GM18868 (cell line): ENCODE measurements at regions not wholly inside any gene's neighbourhood (a gene's known extent, or its start where the extent isn't known, plus 50 kb on each side); places are given as distances from the start of the nearest gene placed in this dataset.
"Not testable (repeated sequence)": the region's sequence is repeated elsewhere in the genome, so short reads cannot be mapped to it uniquely, and the experiment has no call there.

Source experiments
- ATAC-seq: cut with Tn5 transposase; IDR thresholded peaks from one replicate; pipeline ENCODE4 v1.9.1; 2021; ENCODE audit warnings: mild to moderate bottlenecking, moderate library complexity; ENCODE audit not compliant: unreplicated experiment

DNA sequence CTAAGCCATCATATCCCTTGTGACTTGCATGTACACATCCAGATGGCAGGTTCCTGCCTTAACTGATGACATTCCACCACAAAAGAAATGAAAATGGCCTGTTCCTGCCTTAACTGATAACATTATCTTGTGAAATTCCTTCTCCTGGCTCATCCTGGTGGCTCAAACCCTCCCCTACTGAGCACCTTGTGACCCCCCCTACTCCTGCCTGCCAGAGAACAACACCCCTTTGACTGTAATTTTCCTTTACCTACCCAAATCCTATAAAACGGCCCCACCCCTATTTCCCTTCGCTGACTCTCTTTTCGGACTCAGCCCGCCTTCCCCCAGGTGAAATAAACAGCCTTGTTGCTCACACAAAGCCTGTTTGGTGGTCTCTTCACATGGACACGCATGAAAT lies 390.0 kb downstream of the TUSC1 start:
- ATAC-seq, result not testable (repeated sequence)

DNA sequence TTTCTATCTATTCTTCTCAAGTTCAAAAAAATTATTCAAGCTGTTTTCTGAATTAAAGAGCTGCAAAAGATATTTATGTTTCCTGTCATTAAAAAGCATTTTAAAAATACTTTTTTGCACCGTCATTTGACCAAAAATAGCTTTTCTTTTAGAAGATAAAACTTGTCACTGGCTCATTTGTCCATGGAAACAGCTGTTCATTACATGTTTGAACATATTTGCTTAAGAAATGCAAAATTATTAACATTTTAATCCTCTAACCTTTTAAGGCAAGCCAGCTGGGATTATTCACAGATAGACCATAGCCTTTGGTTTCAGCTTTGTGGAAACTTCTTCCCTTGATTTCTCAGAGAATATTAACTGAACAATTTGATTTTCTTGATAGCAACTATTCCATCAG lies 393.9 kb downstream of the TUSC1 start:
- ATAC-seq, result no peak

DNA sequence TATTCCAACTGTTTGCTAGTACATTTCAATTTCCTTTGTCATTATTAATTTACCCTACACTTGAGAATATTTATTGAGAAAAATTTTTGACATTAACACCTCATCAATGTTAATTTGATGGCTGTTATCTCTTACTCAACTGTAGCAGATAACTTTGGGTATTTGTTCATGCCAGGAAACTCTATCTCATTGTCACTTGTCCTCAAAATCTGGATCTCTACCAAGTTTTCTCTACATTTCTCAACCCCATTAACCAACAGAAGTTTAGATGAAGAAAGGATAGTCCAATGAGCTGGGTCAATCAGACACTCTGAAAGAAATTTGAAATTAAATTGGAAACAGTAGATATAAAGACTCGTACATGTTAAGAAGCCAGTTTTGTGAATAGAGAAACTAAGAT lies 395.3 kb downstream of the TUSC1 start:
- no peak for ATAC-seq

DNA sequence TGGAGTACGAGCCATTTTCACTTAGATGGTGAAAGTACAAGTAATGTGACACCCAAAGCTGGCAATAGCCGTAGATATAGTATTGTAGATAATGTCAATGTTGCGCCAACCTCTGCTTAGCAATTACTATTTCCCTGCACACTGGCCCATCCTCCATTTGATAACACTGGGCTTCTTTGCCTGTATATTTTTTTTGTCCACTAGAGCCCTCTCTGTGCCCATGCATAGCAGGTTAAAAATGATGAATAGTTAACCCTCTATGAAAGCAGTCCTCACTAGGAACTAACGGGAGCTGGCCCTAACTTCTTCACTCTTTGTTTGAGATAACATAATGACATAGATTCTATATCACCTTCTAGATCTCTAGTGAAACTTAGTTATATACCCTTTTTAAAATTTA lies 416.8 kb downstream of the TUSC1 start:
- ATAC-seq, result no peak

DNA sequence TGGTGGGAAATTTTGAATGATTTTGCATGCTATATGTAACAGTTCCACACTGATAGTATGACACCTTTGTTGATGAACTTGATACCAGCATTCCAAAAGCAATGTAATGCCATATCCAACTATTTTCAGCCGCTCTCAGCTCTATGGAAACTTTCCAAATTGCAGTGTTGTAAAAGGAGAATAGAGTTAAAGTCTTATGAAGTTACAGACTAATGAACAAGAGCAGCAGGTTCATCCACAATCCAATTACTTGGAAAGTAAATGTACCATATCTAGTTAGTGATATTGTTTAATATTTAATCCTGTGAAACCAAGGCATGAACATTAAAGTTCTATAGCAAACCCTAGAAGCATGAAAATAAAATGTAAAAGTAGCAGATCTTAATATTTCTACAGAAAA lies 418.2 kb downstream of the TUSC1 start:
- no peak for ATAC-seq

DNA sequence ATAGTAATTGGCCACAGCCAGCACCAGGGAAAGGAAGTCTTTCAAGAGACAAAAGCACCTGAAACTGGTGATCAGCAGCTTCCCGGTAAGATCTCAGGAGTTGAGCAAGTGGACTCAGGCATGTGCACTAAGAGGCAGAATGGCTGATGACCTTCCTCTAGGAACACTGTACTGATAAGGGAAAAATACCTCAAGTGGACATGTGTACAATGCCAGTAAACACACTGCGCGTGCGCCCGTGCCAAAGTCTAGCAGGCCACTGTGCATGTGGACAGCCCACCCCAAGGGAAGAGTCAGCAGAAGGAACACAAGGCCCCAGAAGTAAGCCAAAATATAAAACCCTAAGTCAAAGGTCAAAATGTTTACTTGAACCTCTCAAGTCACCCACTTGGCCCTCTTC lies 423.0 kb downstream of the TUSC1 start:
- no peak for ATAC-seq

DNA sequence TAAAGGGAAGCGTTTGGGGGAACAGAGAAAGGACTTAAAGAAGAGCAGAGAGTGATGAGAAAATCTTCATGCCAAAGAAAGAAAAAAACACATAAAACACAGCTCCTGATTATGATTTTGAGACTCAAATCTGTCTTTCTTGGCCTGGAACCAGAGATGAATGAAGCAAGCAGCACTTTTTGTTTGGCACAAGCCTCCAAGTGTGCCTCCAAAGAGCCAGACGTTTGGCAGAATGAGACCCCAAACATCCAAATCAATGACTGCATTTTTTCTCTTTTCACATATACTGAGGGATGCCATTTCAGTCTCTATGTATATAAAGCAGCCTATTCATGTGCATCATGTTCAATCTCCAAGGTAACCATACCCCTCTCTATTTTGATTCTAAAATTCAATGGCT lies 424.2 kb downstream of the TUSC1 start:
- ATAC-seq, result no peak

DNA sequence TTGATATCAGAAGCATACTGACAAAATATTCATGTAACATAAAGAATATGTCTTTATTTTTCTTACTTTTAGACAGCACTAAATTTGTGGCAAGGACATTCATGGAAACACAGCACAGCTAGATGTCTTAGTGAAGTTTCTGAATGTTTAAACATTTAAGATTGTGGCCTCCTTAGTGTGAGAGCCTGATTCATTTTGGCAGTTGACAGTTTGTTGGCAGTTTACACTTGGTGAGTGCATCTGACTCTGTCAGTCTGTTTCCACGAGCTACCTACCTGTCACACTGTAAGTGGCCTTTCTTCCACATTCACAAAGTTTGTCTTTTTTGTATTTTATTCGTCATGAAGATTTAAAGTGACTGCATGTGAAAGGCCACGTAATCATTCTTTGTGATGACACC lies 436.8 kb downstream of the TUSC1 start:
- no peak for ATAC-seq

DNA sequence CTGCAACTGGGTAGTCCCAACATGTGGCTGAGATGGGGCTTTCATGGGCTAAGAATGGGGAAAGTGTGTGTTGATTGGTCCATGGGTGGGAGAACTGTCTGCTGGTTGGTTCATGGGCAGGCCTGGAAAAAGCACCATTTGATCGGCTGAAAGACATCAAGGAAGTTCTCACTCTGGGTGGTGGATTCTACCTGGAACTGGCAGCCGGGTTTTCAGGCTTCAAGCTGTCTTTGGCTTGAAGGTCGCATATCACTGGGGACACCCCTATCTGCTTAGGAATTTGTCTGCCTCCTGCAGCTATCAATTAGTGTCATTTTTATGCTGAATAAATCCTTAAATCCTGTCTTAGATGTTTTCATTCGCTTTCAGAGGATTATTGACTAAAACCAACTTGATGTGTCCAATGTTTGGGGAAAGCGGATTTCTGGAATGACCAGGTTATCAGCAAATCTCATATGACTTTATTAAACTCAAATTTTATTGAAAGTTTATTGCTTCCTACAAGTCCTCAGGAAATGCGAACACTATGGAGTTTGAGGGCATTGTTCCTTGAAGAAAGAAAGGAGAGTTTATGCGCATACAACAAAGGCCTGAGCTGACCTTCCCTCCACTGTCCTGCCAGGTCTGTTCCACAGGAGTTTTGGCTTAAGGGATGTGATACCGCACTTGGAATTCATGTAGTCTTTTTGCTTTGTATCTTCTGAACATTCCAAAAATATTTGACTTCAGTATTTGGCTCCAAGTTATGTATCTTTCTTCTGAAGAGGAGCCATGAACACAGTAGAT lies 451.1 kb downstream of the TUSC1 start:
- no peak for ATAC-seq

DNA sequence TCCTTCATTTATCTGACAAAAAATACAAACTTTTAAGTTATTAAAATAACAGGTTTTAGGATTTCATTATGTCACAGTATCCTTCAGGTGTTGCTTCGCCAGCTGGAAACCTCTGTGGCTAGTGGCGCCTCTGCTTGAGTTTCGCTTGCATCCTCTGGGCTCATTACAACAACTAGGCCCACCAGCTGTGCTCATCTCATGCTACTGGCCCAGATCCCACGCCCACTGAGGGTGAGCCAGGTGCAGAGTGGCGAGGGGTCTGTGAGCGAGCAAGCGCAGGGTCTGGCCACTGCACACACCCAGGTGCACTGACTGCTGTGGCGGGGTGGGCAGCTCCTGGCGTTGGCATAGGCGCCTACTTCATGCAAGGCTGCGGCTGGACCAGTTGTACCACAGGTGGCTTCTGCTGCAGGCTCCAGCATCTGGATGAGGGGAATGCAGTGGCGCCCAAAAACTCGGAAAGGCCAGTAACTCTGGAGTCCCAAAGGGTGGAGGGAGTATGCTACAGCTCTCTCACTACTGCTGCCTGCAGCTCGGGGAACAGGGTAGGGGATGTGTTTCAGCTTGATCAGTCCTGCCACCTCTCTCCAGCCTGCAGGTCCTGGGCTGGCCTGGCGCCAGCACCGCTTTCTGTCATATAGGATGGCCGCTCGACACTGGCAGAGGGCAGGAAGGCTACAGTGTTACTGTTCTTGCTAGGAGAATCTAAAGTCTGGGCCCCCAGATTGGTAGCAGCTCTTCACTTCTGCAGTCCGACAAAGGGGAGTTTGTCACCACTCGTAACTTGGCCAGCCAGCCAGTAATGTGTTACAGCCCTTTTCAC lies 452.1 kb downstream of the TUSC1 start:
- ATAC-seq, result no peak

DNA sequence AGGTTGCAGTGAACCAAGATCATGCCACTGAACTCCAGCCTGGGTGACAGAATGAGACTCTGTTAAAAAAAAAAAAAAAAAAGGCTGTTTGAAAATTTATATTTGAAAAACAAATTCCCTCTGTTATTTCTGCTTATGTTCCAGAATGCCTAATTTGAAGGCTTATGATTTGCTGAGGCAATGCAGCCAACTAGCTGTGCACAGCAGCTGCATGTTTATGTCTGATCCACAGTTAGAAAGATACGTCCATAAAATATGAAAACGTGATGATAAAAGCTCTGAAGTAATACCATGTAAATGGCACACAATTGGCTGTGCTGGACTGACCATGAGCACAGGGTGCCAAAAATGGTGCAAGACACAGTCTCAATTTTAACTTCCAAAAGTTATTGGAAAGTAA lies 453.2 kb downstream of the TUSC1 start:
- ATAC-seq, result no peak

DNA sequence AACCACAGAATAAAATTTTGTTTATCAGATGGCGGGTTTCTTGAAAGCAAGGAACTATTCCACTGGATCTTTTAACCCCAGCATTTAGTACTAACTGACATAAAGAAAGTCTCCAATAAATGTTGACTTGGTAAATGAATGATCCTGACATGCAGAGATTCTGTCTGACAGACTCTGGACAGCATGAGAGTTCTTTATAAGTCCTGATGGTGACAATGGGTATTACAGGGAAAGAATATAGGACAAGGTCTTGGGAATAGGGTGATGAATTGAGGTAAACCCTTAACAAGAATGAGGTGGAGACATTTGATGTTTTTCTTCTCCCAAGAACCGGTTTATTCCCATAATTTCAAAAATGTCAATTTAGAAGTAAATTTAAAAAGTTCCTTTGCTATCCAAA lies 453.9 kb downstream of the TUSC1 start:
- ATAC-seq, result no peak

DNA sequence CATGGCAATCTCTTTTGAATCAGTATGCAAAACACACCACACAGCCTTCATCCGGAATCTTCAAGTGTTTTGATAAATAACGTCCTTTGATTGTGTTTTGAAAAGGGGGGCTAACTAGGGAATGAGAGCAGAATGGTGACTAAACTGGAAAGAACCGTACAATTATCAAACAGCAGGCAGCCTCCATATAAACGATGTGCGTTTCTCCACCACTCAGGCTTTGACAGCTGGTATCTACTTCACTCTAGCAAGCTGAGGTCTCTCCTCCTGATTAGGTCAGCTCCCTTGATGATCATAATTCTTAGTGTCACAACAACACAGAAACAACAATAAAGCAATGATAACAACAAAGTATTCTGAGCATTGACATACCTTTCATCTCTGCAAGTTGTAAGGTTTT lies 465.9 kb downstream of the TUSC1 start:
- ATAC-seq, result no peak

DNA sequence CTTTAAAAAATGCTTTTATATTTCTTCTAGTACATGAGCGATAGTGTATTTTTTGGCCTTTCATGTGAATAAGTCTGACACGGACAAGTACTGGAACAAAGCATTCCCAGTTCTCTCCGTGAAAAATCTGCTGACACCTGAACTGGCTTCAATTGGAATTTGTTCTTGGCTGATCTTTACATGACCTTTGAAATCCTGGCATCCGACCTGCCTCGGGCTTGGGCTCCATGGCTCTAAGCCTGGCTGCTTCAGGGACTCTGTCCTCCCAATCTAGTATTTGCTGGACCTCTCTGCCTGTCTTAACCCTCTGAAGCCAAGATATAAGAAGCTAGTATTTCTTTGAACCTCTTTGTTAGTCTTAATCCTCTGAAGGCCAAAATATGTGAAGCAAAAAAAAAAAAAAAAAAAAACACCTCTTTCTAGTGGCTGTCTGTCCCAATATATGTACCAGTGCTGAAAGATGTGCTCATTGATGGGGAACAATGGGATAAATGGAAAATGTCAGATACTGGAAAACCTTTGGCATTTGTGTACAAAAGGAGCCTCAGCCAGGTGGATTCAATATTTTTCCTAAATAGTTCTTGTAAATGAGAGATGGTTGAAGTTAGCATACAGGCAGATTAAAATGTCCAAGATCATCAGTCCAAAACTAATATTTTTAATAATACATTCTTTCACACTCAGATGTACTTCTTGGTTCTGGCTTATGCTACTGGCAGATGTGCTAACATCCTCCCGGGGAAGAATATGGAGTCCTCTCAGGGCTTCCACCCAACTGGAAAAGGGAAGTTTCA lies 470.6 kb downstream of the TUSC1 start:
- ATAC-seq, result no peak

DNA sequence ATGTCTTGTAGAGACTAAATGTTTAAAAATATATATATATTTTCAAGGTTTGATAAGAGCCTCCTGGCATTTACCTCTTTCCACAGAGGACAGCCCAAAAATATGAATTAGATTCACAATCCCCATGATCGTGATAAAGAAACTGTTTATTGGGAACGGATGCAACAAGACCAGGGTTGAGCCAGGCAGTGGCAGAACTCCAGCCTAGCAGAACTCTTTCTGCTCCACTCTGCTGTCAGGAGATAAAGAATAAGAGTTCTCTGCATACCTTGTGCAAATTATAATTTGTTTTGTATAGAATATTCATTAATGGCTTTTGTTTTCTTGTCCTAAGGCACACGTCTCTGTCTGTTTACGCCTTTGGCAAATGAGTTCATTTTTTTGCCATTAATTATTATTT lies 472.2 kb downstream of the TUSC1 start:
- ATAC-seq, result no peak

DNA sequence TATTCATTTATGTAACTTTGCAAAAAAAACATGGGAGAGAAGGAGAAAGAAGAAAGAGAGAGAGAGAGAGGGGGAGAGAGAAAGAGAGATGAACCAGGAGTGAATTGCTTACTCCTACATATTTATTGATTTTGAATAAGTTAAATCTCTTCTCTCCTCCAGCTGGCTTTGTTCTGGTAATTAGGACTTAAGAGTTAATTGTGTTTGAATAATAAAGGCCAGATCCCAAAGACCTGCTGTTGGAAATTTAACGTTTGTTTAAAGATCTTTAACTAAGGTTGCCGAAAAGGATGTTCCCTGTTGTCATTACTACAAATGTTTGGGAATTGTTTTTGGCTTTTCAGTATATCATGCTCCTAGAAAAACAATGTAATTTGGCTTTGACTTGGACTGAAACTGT lies 473.0 kb downstream of the TUSC1 start:
- ATAC-seq, result no peak

DNA sequence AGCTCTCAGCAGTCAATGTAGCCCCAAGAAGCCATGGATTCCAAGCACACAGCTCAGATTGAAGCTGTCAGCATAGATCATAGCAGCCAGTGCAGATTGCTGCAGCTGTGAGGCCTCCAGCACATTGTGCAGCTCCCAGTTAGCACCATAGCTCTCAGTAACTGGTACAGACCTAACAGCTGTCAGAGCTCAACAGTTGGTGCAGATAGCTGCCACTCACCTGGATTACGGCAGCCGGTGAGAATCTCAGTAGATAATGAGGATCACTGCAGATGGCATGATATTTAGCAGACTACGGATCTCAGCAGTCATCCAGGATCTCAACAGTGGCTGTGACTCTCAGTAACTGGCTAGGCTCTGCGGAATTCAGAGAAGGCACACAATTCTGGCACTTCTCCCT lies 500.4 kb downstream of the TUSC1 start:
- ATAC-seq, result no peak

DNA sequence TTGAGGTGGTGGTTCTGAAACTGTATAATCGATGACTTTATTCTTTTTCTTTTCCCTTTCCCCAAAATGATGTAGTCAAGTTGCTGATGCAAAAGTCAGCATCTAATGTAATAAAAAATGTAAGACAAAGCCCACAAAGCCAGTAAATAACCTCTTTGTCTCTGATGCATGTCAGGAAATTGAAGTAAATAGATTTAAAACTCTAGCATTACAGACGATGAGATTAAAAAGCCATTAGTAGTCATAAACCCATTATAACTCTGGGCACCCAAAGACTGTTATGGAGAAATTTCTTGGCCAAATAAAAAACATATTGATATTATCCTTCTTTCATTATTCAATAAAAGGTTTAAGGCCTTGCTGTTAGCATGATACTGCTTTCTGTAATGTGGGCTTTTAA lies 548.7 kb downstream of the TUSC1 start:
- ATAC-seq, result no peak

DNA sequence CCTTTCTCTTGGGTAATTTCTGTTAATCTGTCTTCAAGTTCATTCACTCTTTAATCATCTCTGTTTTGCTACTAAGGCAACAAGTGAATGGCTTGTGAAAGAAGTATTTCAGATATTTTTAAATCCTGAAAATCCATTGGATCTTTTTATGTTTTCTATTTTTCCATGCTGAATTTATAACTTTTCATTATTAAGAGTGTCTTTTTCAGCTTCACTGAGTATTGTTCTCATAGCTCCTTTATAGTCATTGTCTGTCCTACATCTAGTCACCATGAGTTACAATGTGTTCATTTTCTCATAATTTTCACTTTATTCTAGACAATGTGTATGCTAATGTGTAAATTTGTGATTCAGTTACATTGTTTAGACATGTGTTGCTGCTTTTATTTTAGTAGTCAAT lies 556.4 kb downstream of the TUSC1 start:
- ATAC-seq, result no peak

DNA sequence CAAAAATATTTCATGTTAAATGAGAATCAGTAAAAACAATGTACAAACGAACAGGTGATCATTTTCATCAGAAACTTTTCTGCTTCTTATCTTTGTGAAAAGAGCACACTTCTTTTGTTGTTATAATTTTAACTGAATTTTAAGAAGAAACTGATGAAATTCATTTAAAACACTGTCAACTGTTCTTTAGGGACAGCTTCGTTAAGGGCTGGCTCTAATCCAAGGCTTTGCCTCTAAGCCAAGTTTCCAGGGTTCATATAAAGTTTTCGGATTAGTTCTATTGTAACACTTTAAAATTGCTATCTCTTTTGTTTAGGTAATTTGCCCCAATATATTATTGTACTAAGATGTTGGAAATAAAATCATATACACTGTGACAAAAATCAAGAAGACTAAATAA lies 559.2 kb downstream of the TUSC1 start:
- ATAC-seq, result no peak

DNA sequence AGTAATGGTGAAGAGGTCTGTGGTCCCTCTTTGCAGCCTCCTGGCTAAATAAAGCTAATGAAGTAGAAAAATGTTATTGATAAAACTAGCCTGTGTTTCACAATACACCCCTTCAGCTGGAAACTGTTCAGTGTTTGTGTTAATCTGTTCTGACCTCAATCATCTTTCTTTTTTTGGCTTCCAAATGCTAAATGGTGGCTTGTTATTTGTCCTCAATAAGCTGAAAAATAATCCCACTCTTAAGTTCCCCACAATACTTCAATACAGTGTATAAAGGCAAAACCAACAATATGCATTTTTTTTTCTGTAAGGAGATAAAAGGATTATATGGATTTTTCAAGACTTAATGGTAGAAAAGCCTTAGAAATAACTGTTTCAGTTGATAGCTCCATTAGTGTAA lies 560.5 kb downstream of the TUSC1 start:
- no peak for ATAC-seq

DNA sequence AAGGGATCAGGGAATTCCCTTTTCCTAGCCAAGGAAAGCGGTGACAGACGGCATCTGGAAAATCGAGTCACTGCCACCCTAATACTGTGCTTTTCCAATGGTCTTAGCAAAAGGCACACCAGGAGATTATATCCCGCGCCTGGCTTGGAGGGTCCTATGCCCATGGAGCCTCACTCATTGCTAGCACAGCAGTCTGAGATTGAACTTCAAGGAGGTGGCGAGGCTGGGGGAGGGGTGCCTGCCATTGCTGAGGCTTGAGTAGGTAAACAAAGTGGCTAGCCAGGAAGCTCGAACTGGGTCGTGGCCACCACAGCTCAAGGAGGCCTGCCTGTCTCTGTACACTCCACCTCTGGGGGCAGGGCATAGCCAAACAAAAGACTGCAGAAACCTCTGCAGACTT lies 556.5 kb upstream of the IZUMO3 start:
- not testable (repeated sequence) for ATAC-seq
